ENCODE measurements at regions not wholly inside any gene's neighbourhood (a gene's known extent, or its start where the extent isn't known, plus 50 kb on each side); places are given as distances from the start of the nearest gene placed in this dataset.

DNA sequence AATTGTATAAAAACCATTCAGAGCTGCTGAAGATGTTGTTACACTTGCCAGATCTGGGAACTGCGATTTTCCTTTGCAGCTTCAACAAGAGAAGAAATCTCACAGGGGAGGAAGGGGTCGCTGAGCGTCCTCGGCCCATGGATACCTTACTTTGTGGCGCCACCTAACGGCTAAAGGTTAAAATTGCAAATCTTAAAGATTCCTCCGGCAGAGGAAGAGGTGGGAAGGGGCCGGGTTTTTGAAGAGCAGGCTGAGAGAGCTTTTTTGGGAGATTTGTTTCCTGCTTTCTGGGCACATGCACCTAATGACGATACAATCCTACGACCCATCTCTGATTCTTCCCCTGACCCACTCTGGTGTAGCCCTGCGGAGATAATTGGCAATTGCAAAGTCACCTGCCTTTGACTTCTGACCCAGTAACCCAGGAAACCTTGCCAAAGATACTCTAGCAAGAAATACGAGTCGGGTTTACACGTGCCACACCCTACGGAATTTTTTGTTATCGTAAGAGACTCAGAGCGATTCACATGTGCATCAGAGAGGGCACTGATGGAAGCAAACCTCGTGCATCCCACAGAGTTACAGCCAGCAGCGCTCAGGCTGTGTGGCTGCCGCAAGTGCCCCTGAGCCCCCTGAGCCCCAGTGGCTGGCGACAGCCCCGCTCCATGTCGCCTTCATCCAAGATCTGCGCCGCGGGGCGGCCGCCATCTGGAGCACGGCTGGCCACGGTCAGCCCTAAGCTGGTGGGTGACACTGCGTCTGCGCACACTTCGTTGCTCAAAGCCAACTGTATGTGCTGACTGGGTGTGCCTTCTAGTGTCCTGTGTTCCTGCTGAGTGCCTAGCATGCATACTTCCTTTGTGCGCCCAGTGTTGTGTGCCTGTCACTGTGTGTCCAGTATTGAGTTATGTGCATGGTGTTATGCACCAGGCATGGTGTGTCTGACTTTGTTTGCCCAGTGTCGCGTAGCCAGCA is 55.2 kb upstream of the CHRNA7 start:
- TF ChIP-seq POLR2A (IDR thresholded peaks at IDR 0.05; ENCODE audit: low read depth, low read length) (no peak), HCFC1 (IDR thresholded peaks at IDR 0.05; ENCODE audit: low read length) (no peak), MYC (IDR thresholded peaks at IDR 0.05; ENCODE audit: insufficient read depth, insufficient read length, insufficient replicate concordance, low read length, severe bottlenecking) (no peak), LARP7 (IDR thresholded peaks at IDR 0.05) (no peak), POLR2AphosphoS5 (IDR thresholded peaks at IDR 0.05; ENCODE audit: low read length) (no peak), CEBPB (IDR thresholded peaks at IDR 0.05; ENCODE audit: borderline replicate concordance in 1 of 2, low read depth in 2 of 2, low read length in 2 of 2) (no peak), CBX3 (IDR thresholded peaks at IDR 0.05; ENCODE audit: borderline replicate concordance, low read depth) (no peak), SP1 (IDR thresholded peaks at IDR 0.05; ENCODE audit: low read depth, low read length) (no peak), SIN3A (IDR thresholded peaks at IDR 0.05; ENCODE audit: low read depth, low read length) (no peak)
- TF ChIP-seq, protein P1, sequence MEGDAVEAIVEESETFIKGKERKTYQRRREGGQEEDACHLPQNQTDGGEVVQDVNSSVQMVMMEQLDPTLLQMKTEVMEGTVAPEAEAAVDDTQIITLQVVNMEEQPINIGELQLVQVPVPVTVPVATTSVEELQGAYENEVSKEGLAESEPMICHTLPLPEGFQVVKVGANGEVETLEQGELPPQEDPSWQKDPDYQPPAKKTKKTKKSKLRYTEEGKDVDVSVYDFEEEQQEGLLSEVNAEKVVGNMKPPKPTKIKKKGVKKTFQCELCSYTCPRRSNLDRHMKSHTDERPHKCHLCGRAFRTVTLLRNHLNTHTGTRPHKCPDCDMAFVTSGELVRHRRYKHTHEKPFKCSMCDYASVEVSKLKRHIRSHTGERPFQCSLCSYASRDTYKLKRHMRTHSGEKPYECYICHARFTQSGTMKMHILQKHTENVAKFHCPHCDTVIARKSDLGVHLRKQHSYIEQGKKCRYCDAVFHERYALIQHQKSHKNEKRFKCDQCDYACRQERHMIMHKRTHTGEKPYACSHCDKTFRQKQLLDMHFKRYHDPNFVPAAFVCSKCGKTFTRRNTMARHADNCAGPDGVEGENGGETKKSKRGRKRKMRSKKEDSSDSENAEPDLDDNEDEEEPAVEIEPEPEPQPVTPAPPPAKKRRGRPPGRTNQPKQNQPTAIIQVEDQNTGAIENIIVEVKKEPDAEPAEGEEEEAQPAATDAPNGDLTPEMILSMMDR (IDR thresholded peaks at IDR 0.05 in 2 of 3, conservative IDR thresholded peaks at IDR 0.05 in 1 of 3; ENCODE audit: control insufficient read depth in 2 of 3, extremely low read depth in 1 of 3, insufficient read depth in 1 of 3, low read depth in 3 of 3, low read length in 3 of 3) = peak; percentile 52 to 69 (median 63); a peak in 5 of 6 replicates
- TF ChIP-seq, protein P2, sequence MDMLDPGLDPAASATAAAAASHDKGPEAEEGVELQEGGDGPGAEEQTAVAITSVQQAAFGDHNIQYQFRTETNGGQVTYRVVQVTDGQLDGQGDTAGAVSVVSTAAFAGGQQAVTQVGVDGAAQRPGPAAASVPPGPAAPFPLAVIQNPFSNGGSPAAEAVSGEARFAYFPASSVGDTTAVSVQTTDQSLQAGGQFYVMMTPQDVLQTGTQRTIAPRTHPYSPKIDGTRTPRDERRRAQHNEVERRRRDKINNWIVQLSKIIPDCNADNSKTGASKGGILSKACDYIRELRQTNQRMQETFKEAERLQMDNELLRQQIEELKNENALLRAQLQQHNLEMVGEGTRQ (IDR thresholded peaks at IDR 0.05; ENCODE audit: borderline replicate concordance, low read depth, low read length) = no peak
- TF ChIP-seq, protein P3, sequence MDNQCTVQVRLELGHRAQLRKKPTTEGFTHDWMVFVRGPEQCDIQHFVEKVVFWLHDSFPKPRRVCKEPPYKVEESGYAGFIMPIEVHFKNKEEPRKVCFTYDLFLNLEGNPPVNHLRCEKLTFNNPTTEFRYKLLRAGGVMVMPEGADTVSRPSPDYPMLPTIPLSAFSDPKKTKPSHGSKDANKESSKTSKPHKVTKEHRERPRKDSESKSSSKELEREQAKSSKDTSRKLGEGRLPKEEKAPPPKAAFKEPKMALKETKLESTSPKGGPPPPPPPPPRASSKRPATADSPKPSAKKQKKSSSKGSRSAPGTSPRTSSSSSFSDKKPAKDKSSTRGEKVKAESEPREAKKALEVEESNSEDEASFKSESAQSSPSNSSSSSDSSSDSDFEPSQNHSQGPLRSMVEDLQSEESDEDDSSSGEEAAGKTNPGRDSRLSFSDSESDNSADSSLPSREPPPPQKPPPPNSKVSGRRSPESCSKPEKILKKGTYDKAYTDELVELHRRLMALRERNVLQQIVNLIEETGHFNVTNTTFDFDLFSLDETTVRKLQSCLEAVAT (IDR thresholded peaks at IDR 0.05) = no peak
- TF ChIP-seq, protein P4, sequence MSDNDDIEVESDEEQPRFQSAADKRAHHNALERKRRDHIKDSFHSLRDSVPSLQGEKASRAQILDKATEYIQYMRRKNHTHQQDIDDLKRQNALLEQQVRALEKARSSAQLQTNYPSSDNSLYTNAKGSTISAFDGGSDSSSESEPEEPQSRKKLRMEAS (IDR thresholded peaks at IDR 0.05; ENCODE audit: low read depth, low read length) = no peak

Data from GM12878 (cell line).